HL-60 (cell line): ENCODE measurements at regions not wholly inside any gene's neighbourhood (a gene's known extent, or its start where the extent isn't known, plus 50 kb on each side); places are given as distances from the start of the nearest gene placed in this dataset.

ENCODE experiments used
- DNase-seq, 2 experiments: peaks; one replicate each; pipeline ENCODE4 v3.0.0-alpha.2; 2010 to 2020; ENCODE audit warnings: low read depth in 1 of 2, low spot score in 1 of 2
- H3K27ac ChIP-seq: fragments of 250-450 bp; sonication (Bioruptor Pico); replicated peaks from 2 replicates; pipeline ENCODE4 v1.5.1; 2020; ENCODE audit warnings: mild to moderate bottlenecking, moderate library complexity
- H3K27me3 ChIP-seq: fragments of 250-450 bp; sonication (Bioruptor Pico); 2 replicates; pipeline ENCODE4 v1.5.1; 2021; ENCODE audit warnings: mild to moderate bottlenecking, moderate library complexity; ENCODE audit not compliant: insufficient read depth, poor library complexity, severe bottlenecking
- H3K4me3 ChIP-seq: replicated peaks from 2 replicates; pipeline ENCODE4 v1.5.1; 2011; ENCODE audit warnings: mild to moderate bottlenecking, control low read depth, low read length; ENCODE audit not compliant: insufficient read depth
- CTCF ChIP-seq: IDR thresholded peaks from one replicate; pipeline ENCODE4 v1.5.1; 2011; ENCODE audit warnings: low read length, control low read depth, inconsistent platforms; ENCODE audit not compliant: insufficient read depth
- GABPA ChIP-seq: IDR thresholded peaks from 2 replicates; pipeline ENCODE4 v1.6.1; 2012; ENCODE audit warnings: low read depth
- POLR2AphosphoS5 ChIP-seq: IDR thresholded peaks from 2 replicates; pipeline ENCODE4 v1.6.1; 2012; ENCODE audit warnings: low read depth
- REST ChIP-seq: IDR thresholded peaks from 2 replicates; pipeline ENCODE4 v1.6.1; 2012; ENCODE audit warnings: low read depth; ENCODE audit not compliant: insufficient replicate concordance
- SPI1 ChIP-seq: IDR thresholded peaks from 2 replicates; pipeline ENCODE4 v1.6.1; 2012; ENCODE audit warnings: low read depth, mild to moderate bottlenecking, borderline replicate concordance

GRCh38 chr12:25845415-25845814 lies 113.1 kb upstream of the RASSF8 start:
- H3K27ac ChIP-seq, result no peak overlapping the region
- H3K27me3 ChIP-seq, result no peaks in the 10 kb centered on the region
- TF ChIP-seq REST, result no peak
- TF ChIP-seq SPI1, result no peak
- TF ChIP-seq CTCF, result no peak
- TF ChIP-seq POLR2AphosphoS5, result no peak
- no peak for TF ChIP-seq GABPA

GRCh38 chr12:25852792-25853191 lies 105.7 kb upstream of the RASSF8 start:
- H3K27me3 ChIP-seq, result no peaks in the 10 kb centered on the region
- no peak for DNase-seq
- TF ChIP-seq POLR2AphosphoS5, result no peak
- no peak for TF ChIP-seq REST
- TF ChIP-seq CTCF, result no peak
- no peak for TF ChIP-seq SPI1
- no peak overlapping the region for H3K27ac ChIP-seq
- H3K4me3 ChIP-seq, result no peak overlapping the region

More at GRCh38 chr12:25845415-25845814, 113.1 kb upstream of the RASSF8 start:
- no peak overlapping the region for H3K4me3 ChIP-seq
- DNase-seq, result no peak

- DNase-seq, result no peak
- Histone ChIP-seq H3K27me3 (no peaks in the 10 kb centered on the region), H3K27ac (no peak overlapping the region), H3K4me3 (no peak overlapping the region)
- TF ChIP-seq GABPA (no peak), REST (no peak), CTCF (no peak), POLR2AphosphoS5 (no peak), SPI1 (no peak)
These were observed 105.0 kb upstream of the RASSF8 start for GRCh38 chr12:25853316-25854095.
